HuH-7.5 (cell line): ENCODE measurements at regions not wholly inside any gene's neighbourhood (a gene's known extent, or its start where the extent isn't known, plus 50 kb on each side); places are given as distances from the start of the nearest gene placed in this dataset.

Experiments used
- DNase-seq: peaks from one replicate; pipeline ENCODE4 v3.0.0; 2011; ENCODE audit warnings: low spot score

DNA sequence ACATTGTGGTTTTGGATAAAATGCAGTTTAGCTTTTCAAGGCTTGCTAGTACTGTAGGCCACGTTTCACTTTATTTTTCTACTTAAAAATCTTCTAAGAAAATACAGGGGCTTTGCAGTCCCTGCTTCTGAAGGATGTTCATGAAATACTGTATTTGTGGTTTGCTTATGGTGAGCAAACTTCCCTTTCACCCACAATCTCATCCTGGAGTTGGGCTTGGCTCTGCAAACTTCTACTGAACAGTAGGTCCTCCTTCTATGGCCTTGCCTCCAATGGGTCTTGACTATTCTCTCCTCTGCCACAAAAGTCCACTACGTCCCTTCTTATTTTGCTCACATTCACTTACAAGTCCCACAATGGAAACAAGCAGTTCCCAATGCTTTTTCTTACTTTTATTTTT, 502.7 kb upstream of the KLF4 start:
- DNase-seq = no peak

DNA sequence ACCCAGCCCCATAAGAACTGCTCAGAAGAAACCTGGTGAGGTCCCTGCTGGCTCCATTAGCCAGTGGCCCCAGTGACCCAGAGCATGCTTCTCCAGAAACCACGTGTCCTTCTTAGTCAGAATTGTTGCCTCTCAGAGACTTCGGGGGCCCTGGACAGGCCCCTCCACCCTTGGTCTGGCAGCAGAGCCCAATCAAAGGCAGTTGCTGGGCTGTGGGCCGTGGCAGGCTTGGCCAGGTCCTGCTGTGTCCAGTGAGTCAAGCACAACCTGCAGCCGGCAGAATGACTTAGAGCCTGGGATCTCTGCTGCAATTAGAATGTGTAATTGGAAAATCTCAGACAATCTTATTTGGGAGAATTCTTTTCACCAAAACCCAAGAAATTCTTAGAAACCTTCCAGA, 502.0 kb upstream of the KLF4 start:
- no peak for DNase-seq

GRCh38 chr9:107989544-107989943, 500.0 kb upstream of the KLF4 start:
- no peak for DNase-seq

- no peak for DNase-seq
Measured at GRCh38 chr9:107989099-107989498, 499.5 kb upstream of the KLF4 start.

GRCh38 chr9:107984956-107985355, 495.4 kb upstream of the KLF4 start:
- DNase-seq = no peak

- no peak for DNase-seq
Measured at GRCh38 chr9:107983762-107984161, 494.2 kb upstream of the KLF4 start.

DNA sequence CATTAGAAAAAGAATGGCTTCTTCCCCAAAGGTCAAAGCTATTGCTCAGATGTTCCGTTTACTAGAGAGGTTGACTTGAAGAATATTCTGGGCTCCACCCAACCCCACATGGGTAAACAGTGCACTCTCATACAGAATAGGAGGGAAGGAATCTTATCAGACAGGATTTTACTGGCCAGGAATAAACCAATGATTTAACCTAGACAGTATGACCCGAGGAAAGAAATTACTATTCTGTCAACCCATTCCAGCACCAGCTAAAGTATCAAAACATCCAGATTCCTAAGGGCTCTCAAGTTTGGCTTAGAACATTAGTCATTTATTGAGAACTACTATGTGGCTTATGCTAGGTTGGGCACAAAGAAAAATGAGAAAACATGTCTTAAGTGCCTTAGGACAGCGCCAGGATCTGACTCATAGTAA, 493.6 kb upstream of the KLF4 start:
- DNase-seq = no peak

GRCh38 chr9:107982745-107983144, 493.2 kb upstream of the KLF4 start:
- no peak for DNase-seq

GRCh38 chr9:107982001-107982400, 492.4 kb upstream of the KLF4 start:
- no peak for DNase-seq

DNA sequence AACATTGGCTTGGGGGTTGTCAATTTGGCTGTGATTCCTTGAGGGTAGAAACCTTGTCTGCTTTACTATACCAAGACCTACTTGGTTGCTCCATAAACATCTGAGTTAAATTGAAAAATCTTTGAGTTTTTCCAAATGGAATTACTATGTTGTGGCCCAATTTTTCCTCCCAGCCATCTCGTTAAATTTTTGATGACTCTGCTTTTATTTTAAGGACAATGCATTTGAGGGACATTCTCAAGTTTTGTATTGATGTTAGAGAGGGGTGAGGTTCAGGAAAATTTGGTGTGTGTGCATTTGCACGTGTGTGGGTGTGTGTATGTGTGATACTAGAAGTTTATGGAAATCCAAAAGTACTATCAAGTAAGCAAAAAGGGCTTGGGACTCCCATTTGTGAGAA, 491.4 kb upstream of the KLF4 start:
- no peak for DNase-seq

GRCh38 chr9:107976767-107977166, 487.2 kb upstream of the KLF4 start:
- no peak for DNase-seq

GRCh38 chr9:107975426-107976010, 485.9 kb upstream of the KLF4 start:
- DNase-seq = no peak

DNA sequence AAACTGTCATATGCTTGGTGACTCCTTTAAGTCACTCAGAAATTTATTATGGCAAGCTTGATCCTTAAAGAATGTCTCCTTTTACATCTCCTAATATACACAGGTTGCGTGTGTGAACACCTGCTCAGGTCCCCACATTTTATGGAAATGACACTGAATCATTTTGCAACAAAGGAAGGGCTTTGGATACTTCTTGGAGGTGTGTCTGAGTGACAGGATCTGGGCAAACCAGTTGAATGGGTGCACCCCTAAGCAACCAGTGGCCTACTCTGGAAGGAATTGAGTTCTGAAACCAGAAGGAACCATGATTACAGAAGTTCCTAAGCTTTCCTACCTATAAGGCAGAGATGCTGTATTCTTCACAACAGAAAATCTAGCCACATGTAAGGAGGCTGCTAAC, 483.9 kb upstream of the KLF4 start:
- no peak for DNase-seq

GRCh38 chr9:107972346-107972745, 482.8 kb upstream of the KLF4 start:
- DNase-seq = no peak

GRCh38 chr9:107971241-107971640, 481.7 kb upstream of the KLF4 start:
- no peak for DNase-seq

GRCh38 chr9:107970726-107971125, 481.2 kb upstream of the KLF4 start:
- DNase-seq = no peak

DNA sequence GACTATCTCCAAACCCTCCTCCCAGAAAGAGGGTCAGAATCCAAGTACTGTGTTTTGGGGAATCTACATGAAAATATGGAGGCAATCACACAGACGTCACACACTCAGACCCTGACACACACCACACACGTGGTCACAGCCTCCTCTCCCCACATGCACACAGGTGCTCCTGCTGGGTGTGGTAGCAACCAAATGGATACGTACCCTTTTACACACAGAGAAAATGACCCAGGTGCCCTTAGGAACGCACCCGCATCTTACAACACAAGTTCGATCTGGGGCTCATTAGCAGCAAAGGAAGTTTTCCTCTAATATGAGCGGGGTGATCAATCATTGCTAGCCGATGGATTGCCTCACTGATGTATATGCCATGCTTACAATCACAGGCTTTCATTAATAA, 480.2 kb upstream of the KLF4 start:
- DNase-seq = no peak

DNA sequence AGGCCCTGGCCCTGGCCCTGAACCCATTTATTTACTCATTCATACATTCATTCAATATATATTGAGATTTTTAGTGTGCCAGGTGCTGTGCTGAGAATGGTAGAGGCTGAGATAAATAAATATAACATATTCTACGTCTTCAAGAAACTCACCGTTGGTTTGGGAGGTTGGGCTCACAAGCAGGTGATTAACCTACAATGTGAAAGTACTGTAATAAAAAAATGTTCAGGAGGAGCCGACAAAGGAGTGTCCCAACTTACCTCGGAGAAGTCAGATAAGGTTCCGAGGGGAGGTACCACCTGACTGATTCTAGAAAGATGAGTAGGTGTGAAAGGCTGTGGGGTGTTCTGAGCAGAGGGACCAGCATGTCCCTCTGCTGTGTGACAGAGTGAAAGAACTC, 479.6 kb upstream of the KLF4 start:
- DNase-seq = no peak

- DNase-seq = no peak
Measured at GRCh38 chr9:107963246-107963645, 473.7 kb upstream of the KLF4 start.

DNA sequence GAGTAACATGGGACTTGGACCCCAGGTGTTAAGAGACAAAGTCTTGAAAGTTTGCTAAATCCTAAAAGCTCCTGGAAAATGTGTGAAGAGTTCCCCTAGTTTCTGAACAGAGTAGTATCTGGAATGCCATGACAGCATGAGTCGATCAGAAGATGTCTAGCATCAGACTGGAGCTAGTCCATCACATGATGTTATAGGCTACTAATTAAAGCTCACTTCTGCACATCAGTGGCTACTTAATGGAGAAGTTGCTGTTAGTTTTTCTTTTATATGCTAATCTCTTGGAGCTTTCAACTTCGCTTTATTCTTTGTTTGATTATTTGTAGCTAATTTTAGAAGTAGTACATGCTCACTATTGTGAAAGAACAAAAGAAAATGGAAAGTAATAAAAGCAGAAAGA, 471.3 kb upstream of the KLF4 start:
- DNase-seq = no peak

GRCh38 chr9:107954312-107954711, 464.7 kb upstream of the KLF4 start:
- DNase-seq = no peak

GRCh38 chr9:107953556-107954125, 464.1 kb upstream of the KLF4 start:
- DNase-seq = no peak

DNA sequence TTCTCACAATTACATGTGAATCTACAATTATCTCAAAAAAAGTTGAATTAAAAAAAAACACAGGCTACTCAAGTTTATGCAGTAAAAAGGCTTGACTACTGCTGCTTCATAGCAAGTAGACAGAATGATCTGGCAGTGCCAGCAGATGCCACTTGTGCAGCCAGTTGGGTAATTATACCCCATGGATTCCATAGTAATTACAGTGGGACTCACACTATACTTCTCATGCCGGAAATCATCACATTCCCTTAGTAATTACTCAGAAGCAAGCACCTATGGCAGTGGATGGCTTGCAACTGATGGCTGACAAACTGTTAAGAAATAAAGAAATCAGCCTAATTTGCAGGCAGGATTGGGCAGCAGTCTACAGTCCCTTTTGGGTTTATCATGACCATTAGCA, 463.2 kb upstream of the KLF4 start:
- DNase-seq = no peak

GRCh38 chr9:107951511-107951910, 461.9 kb upstream of the KLF4 start:
- no peak for DNase-seq

DNA sequence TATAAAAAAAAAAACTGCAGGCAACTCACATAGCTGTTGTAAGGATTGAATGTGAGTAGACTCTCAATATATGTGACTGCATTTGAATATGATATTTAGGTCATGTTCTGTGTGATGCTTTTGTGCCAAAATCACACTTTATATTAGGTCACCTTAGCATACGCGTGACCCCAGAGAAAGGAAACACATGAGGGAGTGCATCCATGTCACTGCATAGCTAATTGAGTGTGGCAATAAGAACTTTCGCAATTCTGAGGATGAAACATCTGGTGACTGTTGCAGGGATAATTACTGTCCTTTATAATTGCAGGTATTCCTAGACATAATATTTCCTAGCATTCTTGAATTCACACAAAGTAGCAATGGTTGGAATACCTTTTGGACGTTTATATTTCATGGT, 459.5 kb upstream of the KLF4 start:
- no peak for DNase-seq
